Panc1 (cell line): ENCODE measurements at regions not wholly inside any gene's neighbourhood (a gene's known extent, or its start where the extent isn't known, plus 50 kb on each side); places are given as distances from the start of the nearest gene placed in this dataset.

Experiments used
- ATAC-seq: fragments of 200-7000 bp; cut with Tn5 transposase; 2 replicates; pipeline ENCODE4 v1.9.1; 2020; ENCODE audit warnings: mild to moderate bottlenecking, moderate library complexity
- BruUV-seq: library from RNA; stranded (reverse); fragments of 400-500 nt; replicated peaks from 2 replicates; lab custom pipeline; 2021; lab: Mats Ljungman, UMichigan
- CTCF ChIA-PET: fragments of 300-600 bp; sonication (Branson Sonifier 250); formaldehyde crosslinking; loops from one replicate; lab custom pipeline; 2022; ENCODE audit warnings: antibody characterized with exemption; lab: Charles Lee
- POLR2A ChIA-PET: fragments of 300-600 bp; sonication (Branson Sonifier 250); formaldehyde crosslinking; loops from one replicate; lab custom pipeline; 2022; ENCODE audit warnings: antibody characterized with exemption; lab: Charles Lee
- DNase-seq: peaks from one replicate; pipeline ENCODE4 v3.0.0-alpha.2; 2010; ENCODE audit warnings: low read depth, low spot score
- H3K27ac ChIP-seq: 2 replicates; pipeline ENCODE4 v1.5.1; 2011; ENCODE audit warnings: mild to moderate bottlenecking, low read length, inconsistent platforms
- H3K27me3 ChIP-seq: fragments of 200-500 bp; sonication (Bioruptor generic); 2 replicates; pipeline ENCODE4 v1.6.0; 2014; ENCODE audit warnings: low read length, inconsistent platforms; ENCODE audit not compliant: control insufficient read depth, insufficient read depth
- H3K36me3 ChIP-seq: fragments of 200-500 bp; sonication (Bioruptor generic); 2 replicates; pipeline ENCODE4 v1.5.1; 2014; ENCODE audit warnings: inconsistent platforms, mild to moderate bottlenecking, low read length, moderate library complexity; ENCODE audit not compliant: control insufficient read depth, insufficient read depth
- H3K4me1 ChIP-seq: 2 replicates; pipeline ENCODE4 v1.5.1; 2011; ENCODE audit warnings: inconsistent platforms, mild to moderate bottlenecking, low read length, moderate library complexity; ENCODE audit not compliant: control insufficient read depth, insufficient read depth
- H3K4me3 ChIP-seq, 2 experiments: 2 replicates each; pipeline ENCODE4 v1.5.1; 2011 to 2012; ENCODE audit warnings: low read depth in 2 of 2, low read length in 2 of 2, mild to moderate bottlenecking in 2 of 2, inconsistent platforms in 1 of 2, moderate library complexity in 1 of 2
- H3K9me3 ChIP-seq: fragments of 200-500 bp; sonication (Bioruptor generic); 2 replicates; pipeline ENCODE4 v1.5.1; 2014; ENCODE audit warnings: low read depth, mild to moderate bottlenecking, inconsistent platforms, low read length, moderate library complexity; ENCODE audit not compliant: control insufficient read depth, insufficient read depth
- CTCF ChIP-seq: fragments of 450-650 bp; IDR thresholded peaks from 2 replicates; pipeline ENCODE4 v1.5.1; 2017; ENCODE audit warnings: mild to moderate bottlenecking
- POLR2AphosphoS5 ChIP-seq: IDR thresholded peaks from 2 replicates; pipeline ENCODE4 v1.6.1; 2012; ENCODE audit warnings: mild to moderate bottlenecking, low read depth, low read length, moderate library complexity
- REST ChIP-seq, 2 experiments: IDR thresholded peaks; 2 replicates each; pipeline ENCODE4 v1.6.1; 2011 to 2012; ENCODE audit warnings: low read depth in 2 of 2, control low read depth in 1 of 2, low read length in 1 of 2, mild to moderate bottlenecking in 1 of 2, moderate library complexity in 1 of 2; ENCODE audit not compliant: insufficient read depth in 1 of 2
- SIN3A ChIP-seq: IDR thresholded peaks from 2 replicates; pipeline ENCODE4 v1.6.1; 2012; ENCODE audit warnings: low read depth, mild to moderate bottlenecking, low read length, moderate library complexity, borderline replicate concordance; ENCODE audit not compliant: insufficient read depth
- TCF7L2 ChIP-seq: IDR thresholded peaks from 2 replicates; pipeline ENCODE4 v1.6.1; 2011; ENCODE audit warnings: mild to moderate bottlenecking, low read depth, low read length, inconsistent platforms
- in situ Hi-C: cut with HindIII; loops from 2 replicates; pipeline ENCODE4 v1.10.0; 2016; ENCODE audit warnings: low sequenced_read_pairs, low pct_unique_long_range_greater_than_20kb
- intact Hi-C: fragments of 100-400 bp; cut with micrococcal nuclease; formaldehyde crosslinking; loops from one replicate; pipeline ENCODE4 v1.10.0; 2022; ENCODE audit not compliant: unreplicated experiment

GRCh38 chr1:4915154-4915553 lies 260.7 kb downstream of the AJAP1 start:
- intact Hi-C loops, result no loop called here

GRCh38 chr1:4908486-4908885 lies 254.1 kb downstream of the AJAP1 start:
- no peak overlapping the region for H3K27ac ChIP-seq
- H3K27me3 ChIP-seq, result no peaks in the 10 kb centered on the region
- no peak for ATAC-seq
- no peaks in the 10 kb centered on the region for H3K9me3 ChIP-seq
- DNase-seq, result no peak
- H3K4me3 ChIP-seq, result no peak overlapping the region
- BruUV-seq, result no TSS peak
- H3K36me3 ChIP-seq, result no peaks in the 10 kb centered on the region
- CTCF ChIA-PET, result no interaction called here
- POLR2A ChIA-PET, result no interaction called here
- in situ Hi-C loops (no loop called here), intact Hi-C loops (no loop called here)
- H3K4me1 ChIP-seq, result no peaks in the 10 kb centered on the region
- TF ChIP-seq POLR2AphosphoS5 (no peak), TCF7L2 (no peak), CTCF (no peak), SIN3A (no peak), REST (IDR thresholded peaks at IDR 0.05; ENCODE audit: insufficient read depth in 1 of 2, low read depth in 2 of 2, low read length in 1 of 2) (no peak)

More at GRCh38 chr1:4915154-4915553, 260.7 kb downstream of the AJAP1 start:
- Histone ChIP-seq H3K36me3 (no peaks in the 10 kb centered on the region), H3K9me3 (no peaks in the 10 kb centered on the region), H3K4me1 (no peaks in the 10 kb centered on the region), H3K27me3 (no peaks in the 10 kb centered on the region), H3K27ac (no peak overlapping the region), H3K4me3 (no peak overlapping the region)
- ChIA-PET CTCF (no interaction called here), POLR2A (no interaction called here)
- in situ Hi-C loops, result no loop called here
- TF ChIP-seq CTCF (no peak), REST (IDR thresholded peaks at IDR 0.05; ENCODE audit: insufficient read depth in 1 of 2, low read depth in 2 of 2, low read length in 1 of 2) (no peak), POLR2AphosphoS5 (no peak), SIN3A (no peak), TCF7L2 (no peak)
- ATAC-seq, result no peak
- BruUV-seq, result no TSS peak
- no peak for DNase-seq
